Activated CD4-positive, alpha-beta T cell treated with anti-CD3 and anti-CD28 coated beads, Interleukin-10, Interleukin-2, amounts not matched to agents 100 ng/mL and 50 ng/mL, durations not matched to agents 16 hours and 8 hours (primary cell): ENCODE measurements at regions not wholly inside any gene's neighbourhood (a gene's known extent, or its start where the extent isn't known, plus 50 kb on each side); places are given as distances from the start of the nearest gene placed in this dataset.
A peak's percentile ranks its signal among the peaks of the same experiment; 100 is the strongest.
"Not testable (repeated sequence)": the region's sequence is repeated elsewhere in the genome, so short reads cannot be mapped to it uniquely, and the experiment has no call there.

Experiments used
- DNase-seq: peaks from one replicate; pipeline ENCODE4 v3.0.0-alpha.2; 2020

- DNase-seq = not testable (repeated sequence)
These were observed 53.1 kb upstream of the HUNK start for GRCh38 chr21:31819692-31820091.

GRCh38 chr21:31814356-31814755 lies 58.5 kb upstream of the HUNK start:
- DNase-seq = not testable (repeated sequence)

GRCh38 chr21:31813862-31814261 lies 59.0 kb upstream of the HUNK start:
- no peak for DNase-seq

- DNase-seq = no peak
These were observed 68.8 kb upstream of the HUNK start for GRCh38 chr21:31804008-31804394.

- DNase-seq = no peak
These were observed 69.5 kb upstream of the HUNK start for GRCh38 chr21:31803039-31804007.

GRCh38 chr21:31802331-31802730 lies 70.4 kb upstream of the SCAF4 start:
- no peak for DNase-seq

- no peak for DNase-seq
These were observed 69.8 kb upstream of the SCAF4 start for GRCh38 chr21:31801551-31802219.

- no peak for DNase-seq
These were observed 67.2 kb upstream of the SCAF4 start for GRCh38 chr21:31798842-31799704.

GRCh38 chr21:31795992-31796391 lies 64.1 kb upstream of the SCAF4 start:
- no peak for DNase-seq

- not testable (repeated sequence) for DNase-seq
These were observed 58.5 kb upstream of the SCAF4 start for GRCh38 chr21:31790420-31790819.

GRCh38 chr21:31788581-31788980 lies 56.7 kb upstream of the SCAF4 start:
- DNase-seq = no peak

GRCh38 chr21:31787691-31788090 lies 55.8 kb upstream of the SCAF4 start:
- DNase-seq = not testable (repeated sequence)

- DNase-seq = no peak
These were observed 54.4 kb upstream of the SCAF4 start for GRCh38 chr21:31786164-31786920.

GRCh38 chr21:31785237-31786163 lies 53.6 kb upstream of the SCAF4 start:
- DNase-seq = peak; percentile 61

GRCh38 chr21:31781737-31782136 lies 49.8 kb upstream of the SCAF4 start:
- no peak for DNase-seq
